NAMALWA (cell line): ENCODE measurements at regions not wholly inside any gene's neighbourhood (a gene's known extent, or its start where the extent isn't known, plus 50 kb on each side); places are given as distances from the start of the nearest gene placed in this dataset.

Source experiments
- DNase-seq: peaks from one replicate; pipeline ENCODE4 v3.0.0-alpha.2; 2015; ENCODE audit warnings: low spot score

DNA sequence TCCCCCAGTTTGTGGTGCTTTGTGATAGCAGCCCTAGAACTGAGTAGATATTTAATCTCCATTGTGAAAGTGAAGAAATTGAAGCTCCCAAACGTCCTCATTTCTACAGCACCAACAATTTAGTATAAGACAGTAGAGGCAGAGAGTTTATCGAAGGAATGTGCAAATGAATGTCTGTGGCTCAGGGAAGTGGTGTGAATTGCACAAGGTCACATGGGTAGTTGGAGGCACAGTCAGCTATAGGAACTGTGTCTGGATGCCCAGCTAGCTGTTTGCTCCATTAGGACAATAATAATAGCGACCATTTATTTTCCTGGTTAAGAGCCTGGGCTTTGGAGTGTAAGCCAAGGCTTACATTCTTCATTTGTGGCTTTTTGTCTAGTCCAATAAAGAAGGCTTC, 144.4 kb upstream of the USP24 start:
- no peak for DNase-seq

DNA sequence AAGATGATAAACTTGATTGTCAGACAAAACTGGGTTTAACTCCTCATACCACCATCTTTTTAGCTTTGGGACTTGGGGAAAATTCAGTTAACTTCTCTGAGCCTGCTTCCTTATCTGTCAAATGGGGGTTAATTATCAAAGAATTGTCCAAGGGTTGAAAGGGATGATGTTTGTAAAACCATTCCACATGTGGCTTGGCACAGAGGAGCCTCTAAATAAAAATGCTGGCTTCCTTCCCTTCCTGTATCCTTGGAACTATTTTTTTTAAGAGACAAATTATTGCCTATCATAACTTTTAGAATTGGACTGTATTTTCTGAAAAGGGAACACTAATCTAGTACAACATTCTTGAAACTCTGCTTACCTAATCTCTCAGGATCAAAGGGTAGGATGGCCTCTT, 143.4 kb upstream of the USP24 start:
- DNase-seq: no peak

DNA sequence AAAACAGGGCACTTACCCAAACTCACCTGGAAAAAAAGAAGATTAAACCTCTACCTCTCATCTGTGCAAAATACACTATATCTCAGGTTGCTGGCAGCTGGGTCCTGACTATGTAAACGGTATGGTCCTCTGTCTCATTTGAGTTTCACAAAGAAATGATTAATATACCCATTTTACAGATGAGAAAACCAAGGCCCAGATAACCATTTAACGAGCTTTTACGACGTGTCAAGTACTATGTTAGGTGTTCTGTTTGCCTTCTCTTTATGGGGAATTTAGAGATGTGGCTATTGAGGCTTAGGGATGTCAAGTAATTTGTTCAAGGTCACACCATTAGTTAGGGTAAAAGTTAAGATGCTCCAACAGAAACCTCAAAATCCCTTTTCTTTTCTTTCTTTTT, 140.4 kb upstream of the USP24 start:
- DNase-seq: no peak

DNA sequence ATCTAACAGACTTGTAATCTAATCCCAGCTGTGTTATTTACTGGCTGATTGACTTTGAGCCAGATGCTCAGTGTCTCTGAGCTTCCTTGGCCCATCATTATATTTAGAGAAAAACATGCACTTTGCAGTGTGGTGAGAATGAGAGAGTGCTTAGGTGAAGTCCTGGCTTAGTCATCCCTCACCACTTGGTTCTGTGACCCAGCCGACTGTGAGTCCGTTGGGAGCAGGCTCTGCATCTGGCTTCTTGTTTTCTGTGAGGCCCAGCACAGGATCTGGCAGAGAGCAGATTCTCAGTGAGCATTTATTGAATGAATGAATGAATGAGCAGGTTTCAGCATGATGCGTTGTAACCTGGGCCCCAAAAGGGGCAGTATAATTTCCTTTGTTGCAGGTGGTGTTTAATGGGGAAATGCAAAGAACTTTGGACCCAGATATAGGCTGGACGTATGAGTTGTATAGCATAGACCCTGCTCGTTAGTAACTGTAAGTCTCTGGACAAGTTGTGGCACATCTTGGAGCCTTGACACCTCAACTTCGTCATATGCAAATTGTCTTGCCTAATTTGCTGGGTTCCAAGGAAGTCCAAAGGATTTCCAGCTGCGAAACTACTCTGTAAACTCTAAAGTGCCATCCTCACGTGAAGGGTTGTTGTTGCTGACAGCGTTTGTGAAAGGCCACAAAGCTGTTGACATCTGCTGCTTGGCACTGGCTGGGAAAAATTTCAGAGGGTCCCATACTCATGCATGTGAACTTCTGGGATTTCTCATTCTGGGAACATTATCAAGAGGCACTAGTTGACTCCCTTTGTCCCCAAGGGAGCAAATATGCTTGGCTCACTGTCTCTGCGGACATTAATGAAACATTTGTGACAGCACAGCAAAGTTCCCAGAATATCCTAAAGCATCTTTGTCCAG, 138.8 kb upstream of the USP24 start:
- DNase-seq: no peak

DNA sequence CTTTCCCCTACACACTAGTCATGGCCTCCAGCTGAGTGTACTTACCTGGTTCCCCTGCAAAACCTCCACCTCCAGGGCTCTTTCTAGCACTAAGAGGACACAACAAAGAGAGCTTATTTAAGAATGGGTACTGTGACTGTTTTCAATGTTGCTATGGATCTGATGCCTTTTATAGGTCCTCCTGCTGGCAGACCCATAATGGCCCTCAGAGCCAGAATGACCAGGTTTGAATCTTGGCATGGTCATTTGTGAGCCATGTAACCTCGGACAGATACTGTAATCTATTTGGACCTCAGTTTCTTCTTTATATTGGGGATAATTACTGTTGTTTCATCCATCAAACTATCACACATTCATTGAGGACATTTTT, 137.6 kb upstream of the USP24 start:
- no peak for DNase-seq

DNA sequence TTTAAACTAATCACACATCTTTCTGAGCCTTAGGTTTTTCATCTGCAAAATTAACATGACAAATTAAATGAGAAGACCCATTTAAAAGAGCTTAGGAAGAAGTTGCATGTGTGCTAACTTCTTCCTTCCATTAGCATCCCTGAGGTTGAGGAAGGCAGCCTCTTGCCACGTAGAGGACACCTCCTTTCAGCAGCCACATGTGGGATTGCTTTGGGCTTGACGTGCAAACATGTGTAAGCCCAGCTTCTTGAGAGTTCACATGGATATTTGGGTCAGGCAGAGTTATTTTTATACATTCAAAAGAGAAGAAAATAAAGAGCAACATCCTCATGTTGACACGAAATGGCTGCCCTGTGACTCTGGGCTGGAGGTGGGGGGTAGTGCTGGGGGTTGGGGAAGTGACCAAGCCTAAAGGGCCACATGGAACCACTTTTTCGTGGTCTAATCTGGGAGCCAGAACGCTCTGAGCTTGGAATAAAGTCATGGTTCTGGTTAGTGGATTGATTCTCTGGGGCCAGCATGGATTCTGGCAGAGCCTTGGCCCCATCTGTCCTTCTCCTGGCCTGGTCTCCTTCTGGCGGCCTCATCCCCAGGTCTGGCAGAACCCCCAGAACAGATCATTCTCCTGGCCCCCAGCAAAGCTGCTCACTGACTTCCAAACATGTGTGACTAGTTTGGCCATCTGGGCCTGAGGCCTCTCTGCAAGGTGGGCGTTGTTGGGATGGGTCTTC, 137.1 kb upstream of the USP24 start:
- DNase-seq: no peak

DNA sequence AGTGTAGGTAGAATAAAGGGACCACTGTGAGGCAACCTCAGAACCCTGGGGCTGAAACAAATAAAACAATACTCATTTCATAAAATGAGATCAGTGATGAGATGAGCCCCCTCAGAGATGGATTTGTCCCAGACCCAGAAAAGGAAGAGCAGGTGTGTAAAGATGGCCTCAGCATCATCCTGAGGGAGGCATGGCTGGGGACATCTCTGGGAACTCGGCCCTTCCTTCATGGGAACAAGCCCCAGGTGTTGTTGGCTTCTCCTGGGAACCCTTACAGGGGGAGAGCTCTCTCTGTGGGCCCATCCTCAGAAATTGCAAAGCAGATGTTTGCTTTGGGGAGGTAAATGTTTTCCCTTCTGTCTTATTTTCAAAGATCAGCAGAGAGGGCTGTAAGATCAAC, 133.2 kb upstream of the USP24 start:
- no peak for DNase-seq

DNA sequence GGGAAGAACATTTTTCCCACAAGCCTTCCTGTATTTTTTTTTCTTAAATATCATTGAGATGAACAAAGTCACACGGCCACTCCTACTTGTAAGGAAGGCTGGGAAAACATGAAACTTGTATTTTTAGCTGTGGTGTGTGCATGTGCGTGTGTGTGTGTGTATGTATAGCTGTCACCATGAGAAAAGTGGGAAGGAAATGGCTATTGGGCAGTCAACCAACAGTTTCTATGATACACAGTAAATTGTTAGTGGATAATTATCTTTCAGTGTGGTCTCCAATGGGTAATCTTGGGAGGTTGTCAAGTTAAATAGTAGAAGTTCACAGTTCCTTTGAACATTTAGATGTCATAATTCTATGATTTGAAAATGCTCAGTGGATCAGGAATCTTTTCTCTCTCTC, 132.7 kb upstream of the USP24 start:
- DNase-seq: no peak

DNA sequence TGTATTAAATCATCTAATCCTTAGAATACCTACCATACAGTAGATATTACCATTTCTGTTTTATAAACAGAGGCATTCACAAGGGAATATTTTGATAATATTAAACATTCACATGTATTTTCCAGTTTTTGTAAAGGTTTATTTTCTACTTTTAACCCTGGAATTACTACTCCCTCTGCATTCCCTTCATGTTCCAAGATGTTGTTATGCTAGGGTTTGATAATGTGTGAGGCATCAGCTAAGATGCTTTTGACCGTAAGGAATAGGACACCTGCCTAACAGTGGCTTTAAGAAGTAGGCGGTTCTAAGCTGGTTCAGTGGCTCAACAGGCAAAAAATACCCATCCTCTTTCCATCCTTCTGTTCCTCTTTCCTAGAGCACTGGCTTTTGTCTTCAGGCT, 131.9 kb upstream of the USP24 start:
- no peak for DNase-seq

DNA sequence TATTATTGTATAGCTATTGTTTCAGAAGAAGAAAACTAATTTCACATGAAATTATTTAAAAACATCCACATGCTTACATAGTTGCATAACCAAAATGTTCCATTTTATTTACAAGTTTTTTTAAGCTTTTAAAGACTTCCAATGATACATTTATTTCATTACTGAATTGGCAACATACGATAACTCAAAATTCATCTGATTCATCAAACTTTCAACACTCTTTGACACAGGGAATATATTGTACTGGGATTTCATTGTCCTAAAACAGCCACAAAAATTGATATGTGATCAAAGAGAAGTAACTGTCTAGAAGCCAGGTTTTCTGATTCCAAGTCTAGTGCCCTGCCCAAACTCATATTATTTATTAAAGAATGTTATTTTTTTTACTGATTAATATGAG, 131.4 kb upstream of the USP24 start:
- DNase-seq: no peak

DNA sequence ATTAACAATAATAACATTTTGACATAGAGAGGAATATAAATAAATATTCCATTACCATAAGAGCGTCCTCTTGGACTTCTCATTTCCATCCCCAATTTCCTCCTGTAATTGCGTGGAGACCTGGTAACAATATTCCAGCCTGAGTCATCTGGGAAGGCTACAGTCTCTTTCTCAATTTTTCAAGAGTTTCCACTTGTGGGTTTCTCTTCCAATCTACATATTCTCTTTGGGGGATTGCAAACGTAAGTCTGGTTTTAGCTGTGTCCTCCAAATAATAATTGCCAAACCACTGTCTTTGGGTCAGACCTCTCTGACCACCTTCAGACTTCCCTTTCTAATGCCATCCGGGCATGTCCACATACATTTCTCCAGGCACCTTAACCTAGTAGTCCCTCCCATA, 124.5 kb upstream of the USP24 start:
- no peak for DNase-seq

DNA sequence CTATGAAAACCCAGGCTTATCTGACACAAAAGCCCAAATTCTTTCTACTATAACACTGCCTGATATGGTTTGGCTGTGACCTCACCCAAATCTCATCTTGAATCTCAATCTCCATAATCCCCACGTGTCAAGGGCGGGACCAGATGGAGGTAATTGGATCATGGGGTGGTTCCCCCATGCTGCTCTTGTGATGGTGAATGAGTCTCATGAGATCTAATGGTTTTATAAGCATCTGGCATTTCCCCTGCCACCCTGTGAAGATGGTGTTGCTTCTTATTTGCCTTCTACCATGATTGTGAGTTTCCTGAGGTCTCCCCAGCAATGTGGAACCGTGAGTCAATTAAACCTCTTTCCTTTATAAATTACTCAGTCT, 123.3 kb upstream of the USP24 start:
- no peak for DNase-seq

DNA sequence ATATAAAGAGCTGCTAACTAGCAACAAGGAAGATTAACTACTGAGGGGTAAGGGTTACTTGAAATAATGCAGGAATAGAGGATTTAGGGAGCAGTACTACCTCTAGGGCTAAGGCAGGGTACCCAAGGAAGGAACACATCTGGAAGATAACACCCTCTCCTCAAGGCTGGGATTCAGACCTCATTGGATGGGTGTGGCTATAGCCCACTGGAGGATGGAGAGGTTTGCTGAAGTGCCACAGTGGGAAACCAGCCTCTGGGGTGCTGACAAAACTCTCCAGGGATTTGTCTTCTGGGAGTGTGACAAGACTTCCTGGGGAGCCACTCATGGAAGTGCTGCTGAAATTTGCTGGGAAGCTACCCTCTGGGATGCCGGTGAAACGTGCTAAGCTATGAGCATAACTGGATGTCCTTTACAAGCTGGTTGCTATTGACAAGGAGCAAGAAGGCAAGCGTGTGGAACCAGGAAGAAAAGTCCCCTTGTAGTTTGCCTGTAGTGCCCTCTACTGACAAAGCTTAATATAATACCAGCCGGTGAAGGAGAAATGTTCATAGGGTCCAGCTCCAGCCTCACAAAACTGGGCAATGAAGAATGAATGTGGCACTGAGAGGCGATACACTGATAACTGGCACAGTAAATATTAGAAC, 122.8 kb upstream of the USP24 start:
- peak; percentile 73 for DNase-seq

DNA sequence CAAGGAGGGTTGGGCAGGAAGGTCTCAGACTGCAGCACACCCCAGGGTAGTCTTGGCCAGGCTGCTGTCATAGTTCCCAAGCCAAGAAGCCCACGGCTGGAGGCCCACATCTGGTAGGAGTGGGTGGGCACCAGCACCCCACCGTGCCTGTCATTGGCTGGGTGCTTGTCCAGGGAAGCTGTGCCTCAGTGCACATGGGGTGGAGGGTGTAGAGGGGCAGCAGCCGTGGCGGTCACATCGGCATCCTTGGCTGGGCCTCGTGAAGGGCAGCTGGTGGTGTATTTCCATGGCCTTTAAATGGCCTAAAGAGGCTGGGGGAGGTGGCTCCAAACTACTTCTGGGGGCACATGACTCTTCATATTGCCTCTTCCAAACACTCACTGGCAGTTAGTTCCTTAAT, 119.6 kb upstream of the USP24 start:
- DNase-seq: no peak

DNA sequence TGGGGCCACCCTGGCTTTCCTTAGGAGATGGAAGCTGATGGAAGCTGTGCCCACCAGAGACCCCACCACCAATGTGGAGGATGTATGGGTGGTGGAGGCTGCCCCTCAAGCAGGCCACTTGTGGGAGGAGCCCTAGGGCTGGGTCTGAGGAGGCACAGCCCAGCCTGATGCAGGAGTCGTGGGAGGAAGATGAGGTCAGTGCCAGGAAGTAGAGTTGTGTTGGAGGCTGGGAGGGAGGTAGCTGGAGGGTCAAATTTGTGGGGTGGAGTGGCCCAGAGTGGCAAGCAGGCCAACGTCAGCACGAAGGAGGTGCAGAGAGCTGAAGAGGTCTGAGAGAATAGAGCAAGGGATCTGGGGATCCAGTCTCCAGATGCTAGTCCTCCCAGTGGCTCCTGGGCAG, 119.0 kb upstream of the USP24 start:
- no peak for DNase-seq

DNA sequence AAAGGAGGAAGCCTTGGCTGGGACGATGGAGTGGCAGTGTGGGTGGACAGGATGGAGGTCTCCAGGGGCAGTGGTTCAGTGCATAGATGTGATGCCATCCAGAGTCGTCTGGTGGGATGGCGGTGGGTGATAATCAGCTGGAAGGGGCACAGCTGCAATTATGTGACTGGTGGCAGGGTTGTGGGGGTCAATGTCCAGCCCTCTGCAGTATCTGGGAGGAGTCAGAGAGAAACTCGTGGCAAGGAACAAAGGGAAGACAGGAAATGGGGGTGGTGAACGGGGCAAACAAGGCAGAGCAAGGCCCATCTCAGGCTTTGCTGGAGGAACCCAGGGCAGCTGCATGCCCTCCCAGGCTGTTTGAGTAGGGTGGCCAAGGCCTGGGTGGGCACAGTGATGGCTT, 118.3 kb upstream of the USP24 start:
- DNase-seq: no peak

DNA sequence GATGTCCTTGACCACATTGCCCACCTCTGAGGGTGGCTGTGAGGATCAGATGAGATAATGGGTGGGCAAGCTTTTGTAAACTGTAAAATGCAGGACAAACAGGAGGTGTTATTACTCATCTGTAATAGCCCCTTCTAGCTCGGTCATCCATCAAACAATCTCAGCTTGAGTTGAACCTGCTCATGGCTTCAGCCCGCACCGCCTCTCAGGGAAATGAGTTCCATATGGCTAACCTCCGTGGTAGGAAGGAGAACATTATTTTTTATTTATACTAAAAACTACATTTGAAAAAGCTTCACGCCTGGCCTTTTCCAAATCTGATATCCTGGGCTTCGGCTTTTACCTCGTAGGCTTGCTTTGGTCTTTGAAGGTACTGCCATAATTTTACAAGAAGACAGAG, 116.2 kb upstream of the USP24 start:
- DNase-seq: no peak

DNA sequence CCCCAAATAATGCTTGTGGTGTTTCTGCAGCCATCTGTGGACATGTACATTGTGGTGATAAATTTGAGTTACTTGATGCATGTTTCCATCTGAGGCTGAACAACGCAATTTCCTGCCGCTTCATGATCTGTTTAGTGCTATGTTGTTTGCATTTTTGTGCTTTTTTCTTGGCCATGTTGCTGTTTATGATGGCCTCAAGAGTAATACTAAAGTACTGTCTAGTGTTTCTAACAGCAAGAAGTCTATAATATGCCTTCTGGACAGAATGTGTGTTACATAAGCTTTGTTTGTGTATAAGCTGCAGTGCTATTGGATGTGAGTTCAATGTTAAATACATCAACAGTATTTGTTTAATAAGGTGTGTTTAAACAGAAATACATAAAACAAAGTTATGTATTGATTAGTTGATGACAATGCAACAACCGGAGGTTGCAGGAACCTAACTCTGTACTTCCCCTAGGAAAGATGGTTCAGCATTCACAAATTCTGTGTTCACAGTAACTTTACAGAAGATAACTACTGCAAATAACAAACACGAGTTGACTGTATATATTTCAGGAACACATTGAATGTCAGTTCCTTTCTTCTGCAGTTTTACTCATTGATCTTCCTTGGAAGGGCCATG, 114.8 kb upstream of the USP24 start:
- no peak for DNase-seq

DNA sequence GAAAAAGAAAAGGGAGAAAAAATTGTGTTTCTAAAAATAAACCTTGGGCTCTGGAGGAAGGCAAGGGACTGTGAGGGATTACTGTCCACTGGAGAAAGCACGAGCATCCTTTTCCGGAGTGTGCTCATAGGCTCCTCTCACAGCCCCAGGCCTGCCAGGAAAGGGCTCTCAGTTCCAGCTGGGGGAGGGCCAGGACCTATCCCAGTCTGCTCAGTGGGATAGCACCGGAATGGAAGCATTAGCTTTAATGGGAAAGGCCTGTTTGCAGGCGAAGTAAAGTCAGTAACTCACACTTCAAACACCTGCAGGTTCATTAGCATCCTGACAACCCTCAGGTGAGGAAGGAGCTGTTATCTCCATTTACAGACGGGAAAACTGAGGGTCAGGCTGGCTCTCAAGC, 113.9 kb upstream of the USP24 start:
- no peak for DNase-seq

DNA sequence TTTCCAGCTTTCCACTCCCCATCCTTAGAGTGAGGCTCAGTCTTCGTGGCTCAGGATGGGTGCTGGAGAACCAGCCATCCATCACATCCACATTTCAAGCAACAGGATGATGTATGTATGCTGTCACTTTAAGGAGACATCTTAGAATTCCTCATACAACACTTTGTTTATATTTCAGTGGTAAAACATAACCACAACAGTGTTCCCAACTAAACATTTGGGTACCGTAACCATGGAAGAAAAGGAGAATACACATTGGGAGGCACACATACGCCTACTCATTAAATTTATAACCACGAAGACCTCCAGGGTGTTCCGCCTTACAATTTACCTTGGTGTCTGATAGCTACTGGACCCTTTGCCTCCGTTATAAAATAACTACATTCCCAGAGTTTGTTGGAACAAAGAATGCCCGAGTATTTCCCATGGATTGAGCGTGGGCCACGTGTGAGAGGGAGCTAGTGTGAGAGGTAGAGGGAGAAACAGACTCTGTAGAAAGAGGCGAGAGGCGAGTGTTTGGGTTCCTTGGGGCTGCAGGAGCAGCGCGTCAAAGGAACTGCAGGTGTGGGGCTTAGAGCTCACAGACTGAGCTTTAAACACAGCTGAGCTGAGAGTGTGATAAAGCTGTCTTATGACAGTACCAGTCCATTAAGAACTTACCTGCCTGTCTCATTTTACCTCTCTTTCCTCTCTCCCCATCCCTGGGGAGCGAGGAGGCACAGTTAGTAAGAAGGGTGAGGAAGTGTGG, 111.5 kb upstream of the USP24 start:
- no peak for DNase-seq

DNA sequence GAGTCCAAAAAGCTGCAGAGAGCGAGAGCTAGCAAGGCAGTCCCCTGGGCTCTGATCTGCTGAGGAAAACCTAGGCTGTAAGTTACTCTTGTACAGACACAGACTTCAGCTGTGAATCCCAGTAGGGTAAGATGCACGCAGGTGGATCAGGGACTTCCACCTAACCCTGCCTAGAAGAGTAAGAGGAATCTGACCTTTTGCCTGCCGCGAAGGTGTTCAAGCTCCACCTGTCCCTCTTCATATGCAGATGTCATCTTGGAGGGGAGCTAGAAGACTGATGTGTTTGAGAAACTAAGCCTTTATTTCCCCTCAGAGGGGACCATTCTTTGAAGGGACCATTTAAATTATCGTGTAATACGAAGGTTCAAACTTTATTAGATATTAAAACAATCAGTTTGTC, 108.6 kb upstream of the USP24 start:
- no peak for DNase-seq

DNA sequence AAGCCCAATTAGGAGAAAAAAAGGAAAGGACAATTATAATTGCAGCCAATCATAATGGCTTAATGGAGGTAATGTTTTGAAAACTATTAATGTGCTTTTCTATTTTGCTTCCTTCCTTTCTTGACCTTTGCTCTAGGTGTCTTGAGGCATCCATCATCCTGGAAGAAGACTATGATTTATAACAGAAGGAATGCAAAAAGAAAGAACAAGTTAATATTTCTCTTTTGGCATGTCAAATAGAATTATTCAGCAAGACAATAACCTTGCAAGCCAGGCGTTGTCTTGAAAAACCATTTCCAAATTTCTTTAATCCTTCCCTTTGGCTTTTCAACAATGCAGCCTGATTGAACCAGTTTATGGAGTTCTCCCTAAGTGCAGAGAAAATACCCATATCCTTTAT, 107.7 kb upstream of the USP24 start:
- no peak for DNase-seq
